ENCODE measurements at regions not wholly inside any gene's neighbourhood (a gene's known extent, or its start where the extent isn't known, plus 50 kb on each side); places are given as distances from the start of the nearest gene placed in this dataset.

DNA sequence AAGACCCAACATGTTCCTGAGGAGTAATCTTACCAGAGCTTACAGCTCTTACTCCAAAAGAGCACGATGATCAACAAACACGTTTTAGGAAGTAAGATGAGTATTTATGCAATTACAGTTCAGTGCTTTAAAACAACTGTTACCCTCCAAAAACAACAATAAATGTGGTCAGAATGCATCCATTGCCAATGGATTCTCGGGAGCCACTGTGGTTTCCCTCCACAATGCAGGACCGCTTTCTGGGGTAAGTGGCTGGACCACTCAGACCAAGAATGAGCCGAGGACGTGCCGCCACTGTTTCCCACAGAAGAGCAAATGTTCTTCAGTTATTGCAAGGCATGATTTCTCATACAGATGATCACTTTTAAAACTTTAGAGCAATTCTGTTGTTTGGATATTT, 232.3 kb upstream of the MKLN1 start:
- DNase-seq (ENCODE audit: low spot score): no peak
- Mint-ChIP-seq H3K36me3 (ENCODE audit: low read depth) (peaks cover 31% of the 10 kb centered on the region), H3K9me3 (no peaks in the 10 kb centered on the region), H3K27ac (no peak overlapping the region), H3K4me3 (no peak overlapping the region), H3K27me3 (ENCODE audit: insufficient read depth) (no peaks in the 10 kb centered on the region), H3K4me1 (ENCODE audit: low read depth) (peaks cover 44% of the 10 kb centered on the region)
- intact Hi-C loops (cut with micrococcal nuclease): no loop called here

DNA sequence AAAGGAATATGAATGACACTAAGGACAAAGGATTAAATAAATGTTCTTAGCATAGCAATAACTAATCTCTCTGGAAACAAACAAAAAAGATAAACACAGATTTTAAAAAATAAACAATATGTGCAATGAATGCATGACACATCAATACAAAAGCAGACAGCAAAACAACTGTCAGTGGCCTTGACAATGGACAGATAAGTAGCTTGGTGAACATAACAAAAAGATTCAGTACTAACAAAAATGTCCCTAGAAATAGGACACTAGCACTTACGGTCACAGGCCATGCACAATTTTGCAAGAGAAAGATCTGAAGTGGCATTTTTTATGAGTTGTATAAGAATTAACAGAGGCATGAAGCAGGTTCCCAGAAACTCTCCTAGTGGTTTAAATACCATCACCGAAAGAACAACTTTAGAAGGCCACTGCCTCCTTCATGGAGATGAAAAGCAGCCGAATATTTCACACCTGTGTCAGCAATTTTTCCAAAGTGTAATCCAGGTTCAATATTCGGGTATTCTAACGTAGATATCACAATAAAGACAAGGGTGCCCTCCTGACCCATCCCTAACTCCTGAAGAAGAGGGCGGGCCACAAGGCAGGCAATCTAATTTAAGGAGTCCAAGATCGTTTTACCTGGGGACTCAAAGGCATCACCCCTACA, 231.3 kb upstream of the MKLN1 start:
- H3K4me1 Mint-ChIP-seq (ENCODE audit: low read depth): peaks cover 40% of the 10 kb centered on the region
- H3K27ac Mint-ChIP-seq: no peak overlapping the region

DNA sequence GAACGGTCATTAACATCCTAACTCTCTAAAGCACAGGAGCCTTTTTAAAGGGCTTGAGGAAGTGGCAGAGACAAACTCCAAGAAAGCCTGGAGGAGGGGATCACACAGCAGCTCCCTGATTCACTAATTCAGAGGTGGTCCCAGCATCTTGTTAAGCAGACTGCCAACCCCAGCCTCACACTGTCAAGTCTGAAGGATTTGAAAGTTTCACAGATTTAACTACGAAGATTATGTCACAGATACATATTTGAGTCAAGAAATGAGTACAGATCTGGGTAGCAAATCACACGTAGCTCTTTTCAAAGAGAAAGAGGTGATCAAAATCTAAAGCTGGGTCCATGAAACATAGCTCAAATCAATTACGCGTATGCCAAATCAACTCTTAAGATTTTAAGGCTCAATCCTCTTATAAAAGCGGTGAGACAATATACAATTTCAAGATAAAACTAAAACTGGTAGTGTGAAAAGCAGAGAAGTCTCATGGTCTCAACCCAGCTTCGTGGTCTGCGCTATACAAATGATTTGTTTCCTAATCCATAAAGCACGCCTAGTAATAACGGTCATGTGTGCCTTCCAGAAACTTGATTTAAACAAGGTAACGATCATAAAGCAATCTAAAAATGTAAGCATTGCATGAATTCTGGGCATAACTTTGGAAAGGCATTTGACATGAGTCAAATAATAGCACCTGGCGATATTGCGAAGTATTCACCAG, 229.9 kb upstream of the MKLN1 start:
- Mint-ChIP-seq H3K27ac (no peak overlapping the region), H3K9me3 (no peaks in the 10 kb centered on the region)
- intact Hi-C loops (cut with micrococcal nuclease): no loop called here

More for the DNA sequence above, 231.3 kb upstream of the MKLN1 start:
- Mint-ChIP-seq H3K9me3 (no peaks in the 10 kb centered on the region), H3K27me3 (ENCODE audit: insufficient read depth) (no peaks in the 10 kb centered on the region), H3K4me3 (no peak overlapping the region), H3K36me3 (ENCODE audit: low read depth) (peaks cover 30% of the 10 kb centered on the region)
- DNase-seq (ENCODE audit: low spot score): no peak
- intact Hi-C loops (cut with micrococcal nuclease): no loop called here

DNA sequence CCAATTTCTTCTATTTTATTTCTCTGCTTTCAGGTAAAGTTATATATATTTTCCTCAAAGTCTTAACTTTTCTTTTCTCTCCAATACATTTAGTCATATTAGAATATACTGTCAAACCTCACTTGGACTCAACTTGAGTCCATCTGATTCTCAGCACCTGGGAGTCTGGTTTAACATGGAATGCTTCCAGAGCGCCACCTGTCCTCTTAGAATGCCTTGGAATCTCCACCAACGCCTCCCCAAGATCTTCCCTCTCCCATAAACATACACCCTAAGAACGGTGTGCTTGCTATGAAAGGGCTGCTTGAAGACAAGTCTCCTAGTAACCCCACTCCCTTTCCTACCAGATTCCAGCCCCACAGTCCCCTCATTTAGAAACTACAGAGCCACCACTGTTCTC, 229.1 kb upstream of the MKLN1 start:
- H3K4me1 Mint-ChIP-seq (ENCODE audit: low read depth): peaks cover 53% of the 10 kb centered on the region
- peaks cover 37% of the 10 kb centered on the region for H3K36me3 Mint-ChIP-seq (ENCODE audit: low read depth)
- H3K27me3 Mint-ChIP-seq (ENCODE audit: insufficient read depth): no peaks in the 10 kb centered on the region
- H3K4me3 Mint-ChIP-seq: no peak overlapping the region
- H3K9me3 Mint-ChIP-seq: no peaks in the 10 kb centered on the region
- no peak for DNase-seq (ENCODE audit: low spot score)
- no peak overlapping the region for H3K27ac Mint-ChIP-seq
- intact Hi-C loops (cut with micrococcal nuclease): no loop called here

More for the DNA sequence above, 229.9 kb upstream of the MKLN1 start:
- Mint-ChIP-seq H3K4me3 (no peak overlapping the region), H3K27me3 (ENCODE audit: insufficient read depth) (no peaks in the 10 kb centered on the region), H3K4me1 (ENCODE audit: low read depth) (peaks cover 49% of the 10 kb centered on the region), H3K36me3 (ENCODE audit: low read depth) (peaks cover 34% of the 10 kb centered on the region)
- no peak for DNase-seq (ENCODE audit: low spot score)

DNA sequence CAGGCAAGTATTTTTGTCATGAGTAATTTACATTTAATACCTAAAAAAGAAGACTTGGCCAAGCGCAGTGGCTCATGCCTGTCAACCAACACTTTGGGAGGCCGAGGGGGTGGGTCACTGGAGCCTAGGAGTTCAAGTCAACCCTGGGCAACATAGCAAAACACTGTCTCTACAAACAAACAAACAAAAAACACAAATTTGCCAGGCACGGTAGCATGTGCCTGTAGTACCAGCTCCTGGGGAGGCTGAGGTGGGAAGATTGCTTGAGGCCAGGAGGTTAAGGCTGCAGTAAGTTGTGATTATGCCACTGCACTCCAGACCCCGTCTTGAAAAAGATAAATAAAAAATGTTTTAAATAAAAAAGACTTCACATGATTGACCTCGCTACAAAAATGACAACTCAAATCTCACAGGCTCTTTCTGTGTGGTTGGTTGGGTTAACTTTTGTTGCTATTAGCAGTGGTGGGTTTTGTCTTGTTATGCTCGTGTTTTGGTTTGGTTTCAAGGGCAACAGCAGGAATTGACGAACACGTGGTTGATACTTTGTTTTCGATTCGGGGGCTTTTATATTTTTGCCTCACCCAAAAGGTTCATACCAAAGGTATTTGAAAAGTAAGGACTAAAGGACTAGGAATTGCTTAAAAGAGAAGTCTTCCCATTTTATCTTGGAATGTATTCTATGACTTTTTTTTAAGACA, 227.2 kb upstream of the MKLN1 start:
- H3K27ac Mint-ChIP-seq: no peak overlapping the region
- no peak for DNase-seq (ENCODE audit: low spot score)
- peaks cover 68% of the 10 kb centered on the region for H3K4me1 Mint-ChIP-seq (ENCODE audit: low read depth)
- intact Hi-C loops (cut with micrococcal nuclease): no loop called here
- no peaks in the 10 kb centered on the region for H3K27me3 Mint-ChIP-seq (ENCODE audit: insufficient read depth)
- no peak overlapping the region for H3K4me3 Mint-ChIP-seq
- peaks cover 43% of the 10 kb centered on the region for H3K36me3 Mint-ChIP-seq (ENCODE audit: low read depth)
- no peaks in the 10 kb centered on the region for H3K9me3 Mint-ChIP-seq

DNA sequence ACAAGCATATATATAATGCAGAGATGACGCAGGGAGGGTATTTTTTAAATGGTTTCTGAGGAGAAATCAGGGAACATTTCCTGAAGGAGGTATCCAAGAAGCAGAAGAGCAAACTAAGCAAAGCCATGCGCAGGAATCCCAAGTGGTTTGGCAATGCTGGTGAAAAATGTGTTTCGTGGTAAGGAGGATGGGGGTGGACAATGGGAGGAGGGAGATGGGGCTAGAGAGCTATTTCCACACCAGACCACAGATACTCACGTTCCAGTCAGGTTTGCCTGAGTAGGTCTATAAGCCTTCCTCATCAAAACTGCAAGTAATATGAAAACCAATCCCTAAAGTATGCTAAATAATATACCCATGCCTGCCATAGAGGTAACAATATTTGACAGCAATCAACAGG, 223.7 kb upstream of the MKLN1 start:
- Mint-ChIP-seq H3K4me3 (peak overlapping the region; percentile 76), H3K9me3 (no peaks in the 10 kb centered on the region), H3K36me3 (ENCODE audit: low read depth) (peaks cover 36% of the 10 kb centered on the region), H3K27ac (no peak overlapping the region), H3K27me3 (ENCODE audit: insufficient read depth) (no peaks in the 10 kb centered on the region), H3K4me1 (ENCODE audit: low read depth) (peaks cover 53% of the 10 kb centered on the region)
- DNase-seq (ENCODE audit: low spot score): no peak
- intact Hi-C loops (cut with micrococcal nuclease): no loop called here

DNA sequence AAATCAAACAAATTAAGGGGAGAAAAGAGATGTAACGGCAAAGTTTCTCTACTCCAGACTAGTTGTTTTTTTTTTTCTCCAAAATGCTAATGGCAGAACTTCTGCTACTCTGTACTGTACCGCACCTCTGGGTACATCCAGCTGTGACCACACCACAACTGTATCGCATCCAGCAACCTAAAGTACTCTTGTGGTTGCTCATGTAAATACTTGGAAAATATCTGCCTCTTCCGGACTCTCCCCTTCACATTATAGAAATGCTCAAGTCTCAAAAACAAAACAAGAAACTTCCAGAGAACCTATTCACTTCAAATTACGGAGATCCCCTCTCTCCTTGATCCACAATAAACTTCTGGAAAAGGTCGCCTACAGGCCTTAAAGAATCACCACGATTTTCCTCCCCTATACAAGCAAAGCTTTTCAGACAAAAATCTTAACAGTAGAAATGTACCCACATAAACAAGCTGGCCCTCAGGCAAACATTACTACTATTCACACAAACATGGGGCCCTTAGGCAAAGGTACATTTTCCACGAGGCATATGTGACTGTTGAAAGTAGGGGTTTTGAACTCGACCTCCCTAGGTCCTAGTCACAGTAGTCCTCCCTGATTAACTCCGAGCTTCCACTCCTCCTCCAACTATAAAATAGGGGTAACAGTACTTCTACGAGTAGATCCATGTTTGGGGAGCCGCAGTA, 222.9 kb upstream of the MKLN1 start:
- intact Hi-C loops (cut with micrococcal nuclease): loop anchor here (1.0 to 5.0 kb wide), 3 partner anchors 35 to 278 kb away; no protein-coding TSS in a partner anchor
- Mint-ChIP-seq H3K4me1 (ENCODE audit: low read depth) (peaks cover 58% of the 10 kb centered on the region), H3K36me3 (ENCODE audit: low read depth) (peaks cover 33% of the 10 kb centered on the region)

DNA sequence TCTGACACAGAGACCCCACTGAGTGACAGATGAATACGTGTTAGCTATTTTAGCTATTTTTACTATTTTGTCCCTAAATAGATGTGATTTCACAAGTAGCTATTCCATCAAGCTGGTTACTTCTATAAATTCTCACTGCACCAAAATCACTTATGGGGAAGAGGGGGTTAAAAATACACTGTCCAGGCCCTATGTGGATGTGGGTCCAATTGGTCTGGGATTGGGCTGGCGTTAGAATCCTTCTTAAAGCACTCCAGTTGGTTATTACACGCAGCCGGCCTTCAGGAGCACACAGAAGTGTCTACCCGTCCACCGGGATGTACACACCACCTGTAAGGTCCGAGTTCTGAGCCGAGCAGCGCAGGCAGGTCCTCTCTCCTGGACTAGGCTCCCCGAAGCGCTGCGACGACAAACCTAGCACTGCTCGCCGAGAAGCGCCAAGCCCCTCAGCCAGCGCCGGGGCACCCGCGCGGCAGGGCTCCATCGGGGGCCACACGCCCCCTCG, 222.3 kb upstream of the MKLN1 start:
- intact Hi-C loops (cut with micrococcal nuclease): loop anchor here (1.0 to 5.0 kb wide), 3 partner anchors 36 to 277 kb away; no protein-coding TSS in a partner anchor
- H3K36me3 Mint-ChIP-seq (ENCODE audit: low read depth): peaks cover 32% of the 10 kb centered on the region
- no peak for DNase-seq (ENCODE audit: low spot score)
- H3K27me3 Mint-ChIP-seq (ENCODE audit: insufficient read depth): no peaks in the 10 kb centered on the region
- no peaks in the 10 kb centered on the region for H3K9me3 Mint-ChIP-seq
- H3K4me3 Mint-ChIP-seq: peak overlapping the region; percentile 76
- H3K27ac Mint-ChIP-seq: peak overlapping the region; percentile 26
- H3K4me1 Mint-ChIP-seq (ENCODE audit: low read depth): peaks cover 58% of the 10 kb centered on the region

More for the DNA sequence above, 222.9 kb upstream of the MKLN1 start:
- H3K4me3 Mint-ChIP-seq: peak overlapping the region; percentile 76
- H3K9me3 Mint-ChIP-seq: no peaks in the 10 kb centered on the region
- no peaks in the 10 kb centered on the region for H3K27me3 Mint-ChIP-seq (ENCODE audit: insufficient read depth)
- no peak for DNase-seq (ENCODE audit: low spot score)
- peak overlapping the region; percentile 26 for H3K27ac Mint-ChIP-seq

DNA sequence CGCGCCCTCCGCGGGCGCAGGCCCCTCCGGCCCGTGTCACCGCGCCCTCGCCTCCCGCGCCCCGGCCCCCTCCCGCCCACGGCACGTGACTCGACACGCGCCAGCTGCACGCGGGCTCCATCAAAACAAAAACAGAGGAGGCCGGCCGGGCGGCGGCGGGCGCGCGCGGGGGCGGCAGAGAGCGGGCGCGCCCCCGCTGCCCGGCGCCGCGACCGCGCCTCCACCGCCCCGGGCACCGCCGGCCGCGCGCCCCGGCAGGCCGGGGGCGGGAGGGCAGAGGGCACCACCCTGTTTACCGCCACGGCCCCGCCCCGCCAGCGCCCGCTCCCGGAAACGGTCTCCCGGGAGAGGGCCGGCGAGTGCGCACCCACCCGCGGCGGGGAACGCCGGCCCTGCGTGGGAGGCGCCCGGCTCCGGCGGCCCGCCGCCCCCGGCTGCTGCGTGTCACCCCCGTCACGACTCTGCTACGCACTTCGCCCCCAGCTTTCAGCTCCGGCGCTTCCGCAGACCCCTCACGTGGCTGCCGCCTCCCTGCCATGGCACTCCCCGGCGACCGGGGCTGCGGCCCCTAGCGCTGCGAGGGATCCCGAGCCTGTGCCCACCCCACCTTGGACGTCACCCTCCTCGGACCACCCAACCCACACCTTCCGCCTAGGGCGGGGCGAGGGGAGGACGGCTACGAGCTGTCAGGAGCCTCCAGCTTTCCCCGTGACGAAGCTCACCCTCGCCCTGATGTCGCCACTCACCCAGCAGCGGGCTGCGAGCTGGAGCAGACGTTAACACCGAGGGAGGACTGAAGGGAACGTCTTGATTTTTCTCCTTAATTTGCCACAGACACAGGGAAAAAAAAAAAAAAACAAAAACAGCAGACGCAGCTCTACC, 221.6 kb upstream of the MKLN1 start:
- intact Hi-C loops (cut with micrococcal nuclease): loop anchor here (1.0 to 5.0 kb wide), 5 partner anchors 37 to 276 kb away; partner anchors contain the start of gene MKLN1
- peak; percentile 79 for DNase-seq (ENCODE audit: low spot score)
- no peaks in the 10 kb centered on the region for H3K27me3 Mint-ChIP-seq (ENCODE audit: insufficient read depth)
- peak overlapping the region; percentile 99 for H3K4me3 Mint-ChIP-seq
- no peaks in the 10 kb centered on the region for H3K9me3 Mint-ChIP-seq
- H3K27ac Mint-ChIP-seq: peak overlapping the region; percentile 100
- peaks cover 60% of the 10 kb centered on the region for H3K4me1 Mint-ChIP-seq (ENCODE audit: low read depth)
- peaks cover 26% of the 10 kb centered on the region for H3K36me3 Mint-ChIP-seq (ENCODE audit: low read depth)

DNA sequence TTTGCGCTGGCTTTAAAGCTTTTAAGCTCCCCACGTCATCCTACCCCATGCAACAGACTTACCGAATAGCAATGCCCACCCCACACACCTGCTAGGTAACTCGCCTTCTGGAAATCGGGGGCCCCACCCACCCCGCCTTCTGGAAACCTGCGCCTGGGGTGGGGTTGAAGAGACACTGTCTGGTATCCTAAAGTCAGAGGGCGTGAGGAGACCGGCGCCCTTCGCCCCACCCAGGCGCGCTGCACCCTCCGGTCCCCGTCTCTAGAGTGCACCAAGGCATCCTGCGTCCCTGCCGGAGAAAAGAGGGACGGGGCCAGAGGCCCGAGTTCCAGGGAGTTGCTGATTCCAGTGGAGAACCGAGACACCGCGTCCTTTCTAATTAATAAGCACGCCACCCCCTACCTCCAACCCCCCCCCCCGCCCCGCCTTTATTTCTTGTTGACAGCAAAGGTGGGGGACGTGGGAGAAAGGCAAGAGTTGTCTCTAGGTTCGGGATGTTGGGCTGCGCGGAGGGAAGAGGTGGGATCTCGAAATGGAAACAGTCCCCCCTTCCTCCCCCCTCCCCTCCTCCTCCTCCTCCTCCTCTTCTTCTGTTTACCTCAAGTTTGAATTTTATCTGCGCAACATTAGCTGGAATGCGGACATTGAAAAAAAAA, 220.9 kb upstream of the MKLN1 start:
- Mint-ChIP-seq H3K27ac (peak overlapping the region; percentile 100), H3K4me1 (ENCODE audit: low read depth) (peaks cover 65% of the 10 kb centered on the region), H3K4me3 (peak overlapping the region; percentile 99), H3K9me3 (no peaks in the 10 kb centered on the region), H3K27me3 (ENCODE audit: insufficient read depth) (no peaks in the 10 kb centered on the region), H3K36me3 (ENCODE audit: low read depth) (peaks cover 26% of the 10 kb centered on the region)
- intact Hi-C loops (cut with micrococcal nuclease): loop anchor here (1.0 to 5.0 kb wide), 4 partner anchors 50 to 275 kb away; partner anchors contain the start of gene MKLN1
- peak; percentile 45 for DNase-seq (ENCODE audit: low spot score)

All from activated T-helper 1 cell treated with anti-CD3 and anti-CD28 coated beads, Interleukin-12 subunit alpha, Interleukin-12 subunit beta, Interleukin-2, Interleukin-4 antibody, amounts not matched to agents 30 ng/mL and 10 ng/mL and 1 ng/mL, durations not matched to agents 14 hours and 24 hours and 36 hours (primary cell).